Fibroblast of mammary gland (primary cell): ENCODE measurements at regions not wholly inside any gene's neighbourhood (a gene's known extent, or its start where the extent isn't known, plus 50 kb on each side); places are given as distances from the start of the nearest gene placed in this dataset.

Experiments used
- DNase-seq: peaks from one replicate; pipeline ENCODE4 v3.0.0-alpha.2; 2010; ENCODE audit warnings: low read depth
- H3K4me3 ChIP-seq: 2 replicates; pipeline ENCODE4 v1.5.1; 2011; ENCODE audit warnings: low read depth, mild to moderate bottlenecking, low read length, moderate library complexity; ENCODE audit not compliant: control insufficient read depth
- TF ChIP-seq, protein P1 (sequence below): conservative IDR thresholded peaks from 2 replicates; pipeline ENCODE4 v1.5.1; 2011; ENCODE audit warnings: low read depth, low read length, inconsistent platforms; ENCODE audit not compliant: control insufficient read depth, insufficient read depth

DNA sequence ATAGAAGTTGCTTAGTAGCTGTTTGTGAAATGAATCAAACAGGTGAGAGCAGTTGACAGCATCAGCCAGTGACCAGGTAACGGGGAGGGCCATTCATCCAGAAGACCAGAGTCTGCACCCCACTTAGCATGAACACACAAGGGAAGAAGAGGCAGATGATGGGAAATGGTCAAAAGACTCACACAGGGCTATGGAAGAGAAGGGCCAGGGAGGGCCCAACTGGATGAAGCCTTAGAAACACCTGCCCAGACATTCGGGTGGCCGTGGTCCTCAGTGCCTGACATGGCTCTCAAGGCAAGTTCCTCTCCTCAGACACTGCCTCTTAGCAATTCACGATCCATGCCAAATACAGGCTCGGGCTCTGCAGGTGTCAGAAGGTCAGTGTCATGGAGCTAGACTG lies 354.1 kb downstream of the TCERG1L start:
- no peak for DNase-seq
- TF ChIP-seq, protein P1, sequence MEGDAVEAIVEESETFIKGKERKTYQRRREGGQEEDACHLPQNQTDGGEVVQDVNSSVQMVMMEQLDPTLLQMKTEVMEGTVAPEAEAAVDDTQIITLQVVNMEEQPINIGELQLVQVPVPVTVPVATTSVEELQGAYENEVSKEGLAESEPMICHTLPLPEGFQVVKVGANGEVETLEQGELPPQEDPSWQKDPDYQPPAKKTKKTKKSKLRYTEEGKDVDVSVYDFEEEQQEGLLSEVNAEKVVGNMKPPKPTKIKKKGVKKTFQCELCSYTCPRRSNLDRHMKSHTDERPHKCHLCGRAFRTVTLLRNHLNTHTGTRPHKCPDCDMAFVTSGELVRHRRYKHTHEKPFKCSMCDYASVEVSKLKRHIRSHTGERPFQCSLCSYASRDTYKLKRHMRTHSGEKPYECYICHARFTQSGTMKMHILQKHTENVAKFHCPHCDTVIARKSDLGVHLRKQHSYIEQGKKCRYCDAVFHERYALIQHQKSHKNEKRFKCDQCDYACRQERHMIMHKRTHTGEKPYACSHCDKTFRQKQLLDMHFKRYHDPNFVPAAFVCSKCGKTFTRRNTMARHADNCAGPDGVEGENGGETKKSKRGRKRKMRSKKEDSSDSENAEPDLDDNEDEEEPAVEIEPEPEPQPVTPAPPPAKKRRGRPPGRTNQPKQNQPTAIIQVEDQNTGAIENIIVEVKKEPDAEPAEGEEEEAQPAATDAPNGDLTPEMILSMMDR, result no peak
- no peak overlapping the region for H3K4me3 ChIP-seq

DNA sequence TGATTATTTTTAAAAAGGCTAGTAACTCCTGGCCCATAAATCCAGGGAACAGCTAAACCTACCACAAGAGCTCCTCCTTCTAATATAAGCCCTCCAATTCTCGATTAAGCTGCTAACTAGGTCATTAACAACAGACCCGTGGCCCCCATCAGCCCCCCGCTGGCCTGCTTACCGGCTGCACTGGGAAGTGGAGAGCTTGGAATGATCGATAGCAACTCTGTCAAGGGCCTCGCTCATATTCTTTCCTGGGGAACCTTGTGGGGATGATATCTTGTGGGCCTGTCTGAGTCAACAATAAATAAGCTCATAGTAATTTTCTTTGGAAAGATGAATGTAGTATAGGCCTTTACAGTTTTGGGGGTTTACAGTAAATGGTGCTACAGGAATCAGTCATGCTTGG lies 353.5 kb downstream of the TCERG1L start:
- TF ChIP-seq, protein P1, result no peak
- H3K4me3 ChIP-seq, result no peak overlapping the region
- no peak for DNase-seq

DNA sequence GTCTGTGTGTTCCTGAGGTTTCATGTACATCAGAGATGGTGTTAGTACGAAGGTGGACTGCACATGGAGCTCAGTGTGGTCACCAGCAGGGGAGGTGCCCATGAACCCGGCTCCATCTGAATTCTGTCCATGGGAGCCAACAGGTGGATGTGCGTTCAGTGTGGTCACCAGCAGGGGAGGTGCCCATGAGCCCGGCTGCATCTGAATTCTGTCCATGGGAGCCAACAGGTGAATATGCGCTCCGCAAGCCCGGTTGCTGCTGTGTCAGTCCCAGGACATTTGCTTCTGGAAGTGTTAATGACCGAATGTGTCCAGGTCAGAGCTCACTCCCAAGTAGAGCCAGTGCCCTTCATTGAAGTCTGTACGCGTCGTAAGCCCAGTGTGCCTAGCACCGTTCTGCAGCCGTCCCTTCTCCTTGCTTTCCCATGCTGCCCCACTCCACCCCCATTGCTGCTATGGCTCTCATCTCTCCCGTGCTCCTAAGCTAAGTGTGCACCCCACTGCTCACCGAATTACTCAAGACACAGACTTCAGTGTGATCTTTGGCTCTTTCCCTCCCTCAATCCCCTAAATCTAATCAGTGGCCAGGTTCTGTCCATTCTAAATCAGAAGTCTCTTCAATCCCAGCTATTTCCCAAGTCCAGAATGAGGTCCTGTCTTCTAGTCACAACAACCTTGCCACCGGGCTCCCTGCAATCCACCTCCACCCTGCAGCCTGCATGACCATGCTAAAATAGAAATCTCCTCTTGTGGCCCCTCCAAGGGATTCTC lies 352.4 kb downstream of the TCERG1L start:
- no peak overlapping the region for H3K4me3 ChIP-seq
- DNase-seq, result no peak
- TF ChIP-seq, protein P1, result no peak

DNA sequence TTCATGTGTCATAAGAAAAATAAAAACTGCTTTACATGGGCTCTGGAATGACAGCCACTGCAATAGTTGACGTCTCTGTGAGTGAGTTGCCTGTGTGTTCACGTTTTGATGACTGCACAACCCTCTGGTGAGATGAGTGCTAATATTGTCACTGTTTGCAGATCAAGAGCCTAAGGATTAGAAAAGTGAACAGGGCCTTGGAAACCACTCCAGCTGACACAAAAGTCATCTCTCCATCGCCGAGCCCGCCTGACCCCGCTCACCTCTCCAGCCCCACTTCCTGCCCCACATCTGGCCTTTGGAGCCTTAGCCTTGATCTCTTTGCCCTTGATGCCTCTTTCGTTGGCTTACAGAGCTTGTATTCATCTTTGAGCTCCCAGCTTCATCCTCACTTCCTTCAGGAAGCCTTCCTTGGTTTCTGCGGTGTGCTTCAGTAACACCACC lies 351.7 kb downstream of the TCERG1L start:
- TF ChIP-seq, protein P1, result no peak
- DNase-seq, result no peak
- H3K4me3 ChIP-seq, result no peak overlapping the region

DNA sequence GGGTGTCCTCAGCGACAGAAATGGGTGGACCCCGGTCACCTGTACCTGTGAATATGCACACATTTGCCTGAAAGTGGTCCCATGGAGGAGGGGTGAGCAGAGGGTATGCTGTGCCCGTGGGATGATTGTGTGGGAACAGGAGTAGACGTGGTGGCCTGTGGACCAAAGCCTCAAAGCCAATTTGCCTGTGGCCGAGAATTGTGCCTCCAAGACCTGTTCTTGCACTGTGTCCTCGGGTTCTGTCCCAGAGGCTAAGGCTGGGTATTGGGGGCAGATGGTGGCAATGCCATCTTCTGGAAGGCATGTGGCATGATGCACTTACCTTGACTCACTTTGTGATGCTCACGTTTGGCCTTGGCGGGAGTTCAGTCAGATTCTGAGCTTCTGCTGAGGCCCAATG lies 351.0 kb downstream of the TCERG1L start:
- TF ChIP-seq, protein P1, result no peak
- no peak for DNase-seq
- H3K4me3 ChIP-seq, result no peak overlapping the region

DNA sequence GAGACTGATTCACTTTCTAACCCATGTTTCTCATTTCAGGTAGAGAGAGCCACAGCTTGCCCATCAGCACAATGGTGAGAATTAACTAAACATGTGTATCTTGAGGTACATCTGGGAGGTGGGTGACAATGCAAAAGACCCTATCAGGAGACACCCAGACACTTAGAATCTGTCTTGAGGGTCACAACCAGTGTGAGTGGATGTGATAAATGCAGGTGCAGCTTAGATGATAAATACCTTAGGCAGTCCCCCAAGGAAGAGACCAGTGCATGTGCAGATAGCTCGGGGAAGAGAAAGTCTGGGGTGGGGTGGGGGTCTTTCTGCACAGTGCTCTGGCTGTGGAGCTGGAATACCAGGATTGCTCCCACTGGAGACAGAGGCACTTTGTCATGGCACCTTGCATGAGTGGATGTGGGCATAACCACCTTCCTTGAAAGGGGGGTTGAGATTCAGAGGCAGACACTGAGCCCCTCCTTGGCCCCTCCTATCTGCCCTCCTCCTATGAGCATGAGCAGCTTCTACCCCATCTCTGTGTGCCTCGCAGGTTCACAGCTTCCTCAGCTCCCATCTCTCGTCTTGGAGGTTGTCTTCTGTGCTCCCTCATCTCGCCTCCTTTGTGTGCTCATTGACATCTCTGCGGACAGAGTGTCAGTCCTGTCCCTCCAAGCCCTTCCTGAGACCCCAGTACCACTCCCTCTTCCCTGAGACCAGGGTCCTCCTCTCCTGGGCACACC lies 349.8 kb downstream of the TCERG1L start:
- no peak for DNase-seq
- TF ChIP-seq, protein P1, result no peak
- no peak overlapping the region for H3K4me3 ChIP-seq
